SHP77 (cell line): ENCODE measurements at regions not wholly inside any gene's neighbourhood (a gene's known extent, or its start where the extent isn't known, plus 50 kb on each side); places are given as distances from the start of the nearest gene placed in this dataset.
"Not testable (repeated sequence)": the region's sequence is repeated elsewhere in the genome, so short reads cannot be mapped to it uniquely, and the experiment has no call there.

Experiments
- DNase-seq, 2 experiments: peaks; one replicate each; lab custom pipeline; 2025; lab: John Stamatoyannopoulos, UW

- no peak for DNase-seq
These were observed 104.9 kb upstream of the PLD5 start for GRCh38 chr1:242629396-242629795.

GRCh38 chr1:242623756-242624155 is 99.3 kb upstream of the PLD5 start:
- DNase-seq, result no peak

GRCh38 chr1:242623119-242623518 is 98.6 kb upstream of the PLD5 start:
- DNase-seq, result no peak

- no peak for DNase-seq
These were observed 88.8 kb upstream of the PLD5 start for GRCh38 chr1:242613266-242613815.

- no peak for DNase-seq
These were observed 85.7 kb upstream of the PLD5 start for GRCh38 chr1:242610209-242610608.

GRCh38 chr1:242605521-242605920 is 81.0 kb upstream of the PLD5 start:
- no peak for DNase-seq

GRCh38 chr1:242602001-242602400 is 77.5 kb upstream of the PLD5 start:
- no peak for DNase-seq

- DNase-seq, result not testable (repeated sequence)
These were observed 69.3 kb upstream of the PLD5 start for GRCh38 chr1:242593756-242594155.

GRCh38 chr1:242586360-242586680 is 61.8 kb upstream of the PLD5 start:
- no peak for DNase-seq

GRCh38 chr1:242585616-242586359 is 61.3 kb upstream of the PLD5 start:
- DNase-seq, result no peak

GRCh38 chr1:242582669-242583068 is 58.2 kb upstream of the PLD5 start:
- no peak for DNase-seq

GRCh38 chr1:242579528-242580235 is 55.2 kb upstream of the PLD5 start:
- DNase-seq, result no peak
